T-helper 1 cell treated with Interleukin-12 subunit alpha and Interleukin-12 subunit beta and Interleukin-4 antibody, amounts not matched to agents 30 μg/mL and 1 μg/mL, for 36 hours (primary cell): ENCODE measurements at regions not wholly inside any gene's neighbourhood (a gene's known extent, or its start where the extent isn't known, plus 50 kb on each side); places are given as distances from the start of the nearest gene placed in this dataset.
"Not testable (repeated sequence)": the region's sequence is repeated elsewhere in the genome, so short reads cannot be mapped to it uniquely, and the experiment has no call there.

Experiments
- H3K27ac Mint-ChIP-seq: one replicate; pipeline ENCODE4 v1.8.0; 2021; ENCODE audit warnings: mild to moderate bottlenecking, mixed read lengths
- H3K27me3 Mint-ChIP-seq: one replicate; pipeline ENCODE4 v1.8.0; 2021; ENCODE audit warnings: low read depth, mixed read lengths
- H3K36me3 Mint-ChIP-seq: one replicate; pipeline ENCODE4 v1.8.0; 2021; ENCODE audit warnings: low read depth, mixed read lengths
- H3K4me1 Mint-ChIP-seq: one replicate; pipeline ENCODE4 v1.8.0; 2021; ENCODE audit warnings: low read depth, mixed read lengths
- H3K4me3 Mint-ChIP-seq: one replicate; pipeline ENCODE4 v1.8.0; 2021; ENCODE audit warnings: mild to moderate bottlenecking, moderate library complexity, mixed read lengths
- H3K9me3 Mint-ChIP-seq: one replicate; pipeline ENCODE4 v1.8.0; 2021; ENCODE audit warnings: mixed read lengths

DNA sequence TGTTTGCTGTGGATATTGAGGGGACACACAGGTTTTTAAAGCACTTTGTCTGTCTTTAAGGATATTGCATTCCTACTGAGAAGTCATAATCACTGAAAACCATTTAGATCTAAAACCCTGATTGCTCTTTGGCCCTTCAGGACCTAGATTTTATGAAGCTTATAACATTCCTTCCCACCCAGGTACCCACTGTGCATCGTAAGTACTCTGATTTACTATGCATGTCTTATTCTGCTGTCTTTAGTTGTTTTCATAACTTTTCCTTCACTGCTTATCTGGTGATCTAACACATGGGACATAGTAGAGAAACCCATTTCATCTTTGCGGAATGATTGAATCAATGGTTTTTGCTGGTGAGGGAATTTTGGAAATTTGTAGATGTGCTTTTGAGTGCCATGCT lies 247.0 kb upstream of the RARB start:
- Mint-ChIP-seq H3K27me3 (no peaks in the 10 kb centered on the region), H3K4me1 (no peaks in the 10 kb centered on the region), H3K9me3 (peaks cover 7% of the 10 kb centered on the region), H3K36me3 (no peaks in the 10 kb centered on the region), H3K4me3 (no peak overlapping the region), H3K27ac (no peak overlapping the region)

GRCh38 chr3:25182794-25183193 lies 245.3 kb upstream of the RARB start:
- Mint-ChIP-seq H3K4me1 (no peaks in the 10 kb centered on the region), H3K4me3 (no peak overlapping the region), H3K36me3 (no peaks in the 10 kb centered on the region), H3K27me3 (no peaks in the 10 kb centered on the region), H3K27ac (no peak overlapping the region), H3K9me3 (peaks cover 7% of the 10 kb centered on the region)

DNA sequence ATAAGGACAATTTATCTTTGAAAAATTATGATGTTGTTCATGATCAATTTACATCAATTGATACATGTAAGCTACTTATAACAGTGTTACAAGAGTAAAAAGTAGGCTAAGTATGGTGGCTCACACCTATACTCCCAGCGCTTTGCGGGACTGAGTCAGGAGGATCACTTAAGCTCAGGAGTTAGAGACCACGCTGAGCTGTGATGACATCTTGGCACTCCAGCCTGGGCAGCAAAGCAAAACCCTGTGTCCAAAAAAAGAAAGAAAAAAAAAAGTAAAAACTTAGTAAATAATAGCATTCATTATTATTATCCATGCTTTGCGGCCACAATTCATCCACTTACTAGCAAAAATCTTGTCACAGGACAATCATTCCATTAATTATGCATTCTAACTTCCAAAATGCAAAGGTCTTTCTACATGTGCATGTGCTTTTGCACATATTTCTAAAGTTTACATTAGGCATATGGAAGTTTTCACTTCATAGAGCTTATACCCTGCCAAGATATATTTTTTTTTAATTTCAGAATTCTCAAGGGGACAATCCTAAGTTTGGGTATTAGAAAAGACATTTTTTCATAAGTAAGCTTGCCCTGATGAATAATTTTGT lies 243.3 kb upstream of the RARB start:
- peaks cover 7% of the 10 kb centered on the region for H3K9me3 Mint-ChIP-seq
- H3K27me3 Mint-ChIP-seq = no peaks in the 10 kb centered on the region
- no peaks in the 10 kb centered on the region for H3K36me3 Mint-ChIP-seq
- H3K27ac Mint-ChIP-seq = no peak overlapping the region
- no peaks in the 10 kb centered on the region for H3K4me1 Mint-ChIP-seq
- no peak overlapping the region for H3K4me3 Mint-ChIP-seq

DNA sequence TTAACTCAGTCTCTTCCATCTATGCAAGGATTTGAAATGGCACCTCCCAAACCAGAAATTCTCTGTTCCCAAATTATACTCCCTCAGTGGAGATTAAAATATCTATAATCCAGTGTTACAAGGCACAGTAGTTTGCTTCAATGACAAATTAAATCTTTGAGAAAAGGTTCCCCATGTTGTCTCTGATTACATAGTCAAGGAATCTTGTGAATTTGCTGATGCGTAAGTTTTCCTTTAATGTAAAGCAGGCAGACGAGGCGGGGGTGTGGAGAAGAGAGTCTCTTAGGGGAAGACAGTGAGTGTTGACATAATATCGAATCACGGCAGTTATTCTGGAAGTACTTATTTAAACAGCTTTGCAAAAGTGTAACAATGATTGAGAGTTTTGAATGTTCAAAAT lies 236.4 kb upstream of the RARB start:
- Mint-ChIP-seq H3K27me3 (no peaks in the 10 kb centered on the region), H3K4me1 (no peaks in the 10 kb centered on the region), H3K4me3 (no peak overlapping the region), H3K36me3 (no peaks in the 10 kb centered on the region), H3K9me3 (no peaks in the 10 kb centered on the region), H3K27ac (no peak overlapping the region)

DNA sequence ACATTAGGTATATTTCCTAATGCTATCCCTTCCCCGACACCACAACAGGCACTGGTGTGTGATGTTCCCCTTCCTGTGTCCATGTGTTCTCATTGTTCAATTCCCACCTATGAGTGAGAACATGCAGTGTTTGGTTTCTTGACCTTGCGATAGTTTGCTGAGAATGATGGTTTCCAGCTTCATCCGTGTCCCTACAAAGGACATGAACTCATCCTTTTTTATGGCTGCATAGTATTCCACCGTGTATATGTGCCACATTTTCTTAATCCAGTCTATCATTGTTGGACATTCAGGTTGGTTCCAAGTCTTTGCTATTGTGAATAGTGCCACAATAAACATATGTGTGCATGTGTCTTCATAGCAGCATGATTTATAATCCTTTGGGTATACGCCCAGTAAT lies 228.5 kb upstream of the RARB start:
- not testable (repeated sequence) for H3K4me1 Mint-ChIP-seq, H3K4me3 Mint-ChIP-seq, H3K27me3 Mint-ChIP-seq, H3K27ac Mint-ChIP-seq, H3K36me3 Mint-ChIP-seq
- H3K9me3 Mint-ChIP-seq = peaks cover 38% of the 10 kb centered on the region

GRCh38 chr3:25212736-25213135 lies 215.3 kb upstream of the RARB start:
- Mint-ChIP-seq H3K27ac (no peak overlapping the region), H3K4me3 (no peak overlapping the region), H3K27me3 (no peaks in the 10 kb centered on the region), H3K36me3 (no peaks in the 10 kb centered on the region), H3K9me3 (peaks cover 9% of the 10 kb centered on the region), H3K4me1 (no peaks in the 10 kb centered on the region)

- no peaks in the 10 kb centered on the region for H3K36me3 Mint-ChIP-seq
- no peaks in the 10 kb centered on the region for H3K4me1 Mint-ChIP-seq
- H3K27ac Mint-ChIP-seq = no peak overlapping the region
- H3K4me3 Mint-ChIP-seq = no peak overlapping the region
- H3K9me3 Mint-ChIP-seq = peaks cover 2% of the 10 kb centered on the region
- H3K27me3 Mint-ChIP-seq = no peaks in the 10 kb centered on the region
Measured at GRCh38 chr3:25214034-25214433, 214.0 kb upstream of the RARB start.

- Mint-ChIP-seq H3K27ac (no peak overlapping the region), H3K4me1 (no peaks in the 10 kb centered on the region), H3K4me3 (no peak overlapping the region), H3K9me3 (no peaks in the 10 kb centered on the region), H3K36me3 (no peaks in the 10 kb centered on the region), H3K27me3 (no peaks in the 10 kb centered on the region)
Measured at GRCh38 chr3:25218362-25218761, 209.7 kb upstream of the RARB start.

DNA sequence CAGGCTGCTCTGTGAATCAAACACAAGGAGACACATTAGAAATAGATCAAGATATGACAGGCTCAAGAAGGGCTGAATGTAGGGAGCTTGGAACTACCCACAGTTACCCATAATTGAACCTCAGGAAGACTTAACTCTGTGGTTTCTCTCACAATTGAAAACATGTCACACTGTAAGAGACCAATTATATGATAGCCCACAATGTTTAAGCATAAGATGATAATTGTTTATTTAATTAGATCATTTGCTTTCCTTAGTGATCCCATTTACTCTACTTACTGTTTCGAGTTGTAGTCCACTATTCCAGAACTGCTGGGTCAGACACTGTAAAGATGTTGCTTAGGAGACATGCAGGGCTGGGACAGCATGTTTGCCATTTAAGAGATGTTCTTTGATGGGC lies 201.3 kb upstream of the RARB start:
- Mint-ChIP-seq H3K27ac (no peak overlapping the region), H3K36me3 (no peaks in the 10 kb centered on the region), H3K4me1 (no peaks in the 10 kb centered on the region), H3K27me3 (no peaks in the 10 kb centered on the region), H3K4me3 (no peak overlapping the region), H3K9me3 (no peaks in the 10 kb centered on the region)

DNA sequence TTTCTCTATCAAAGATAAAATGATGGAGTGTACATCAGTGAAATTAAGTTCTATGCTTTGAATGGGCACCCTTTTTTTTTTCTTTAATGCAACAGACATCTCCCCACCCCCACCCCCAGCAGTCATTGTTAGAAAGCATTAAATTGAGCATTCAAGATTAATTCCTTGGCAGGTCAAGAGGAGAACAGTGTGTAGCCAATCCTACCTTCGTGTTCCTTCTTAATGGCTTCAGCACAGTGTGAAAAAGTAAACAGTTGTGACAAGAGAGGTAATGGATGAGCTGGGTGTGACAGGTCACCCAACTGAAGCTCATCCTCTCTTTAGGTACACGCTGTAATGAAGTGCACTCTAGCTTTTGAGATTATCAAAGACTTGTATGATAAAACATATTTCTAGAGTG lies 198.5 kb upstream of the RARB start:
- H3K36me3 Mint-ChIP-seq = no peaks in the 10 kb centered on the region
- H3K27me3 Mint-ChIP-seq = no peaks in the 10 kb centered on the region
- H3K4me3 Mint-ChIP-seq = no peak overlapping the region
- no peak overlapping the region for H3K27ac Mint-ChIP-seq
- no peaks in the 10 kb centered on the region for H3K4me1 Mint-ChIP-seq
- no peaks in the 10 kb centered on the region for H3K9me3 Mint-ChIP-seq

- no peaks in the 10 kb centered on the region for H3K27me3 Mint-ChIP-seq
- H3K4me3 Mint-ChIP-seq = no peak overlapping the region
- no peaks in the 10 kb centered on the region for H3K9me3 Mint-ChIP-seq
- H3K4me1 Mint-ChIP-seq = no peaks in the 10 kb centered on the region
- no peak overlapping the region for H3K27ac Mint-ChIP-seq
- no peaks in the 10 kb centered on the region for H3K36me3 Mint-ChIP-seq
Measured at GRCh38 chr3:25235031-25235430, 193.0 kb upstream of the RARB start.

GRCh38 chr3:25235466-25235865 lies 192.6 kb upstream of the RARB start:
- Mint-ChIP-seq H3K4me1 (no peaks in the 10 kb centered on the region), H3K9me3 (no peaks in the 10 kb centered on the region), H3K27ac (no peak overlapping the region), H3K4me3 (no peak overlapping the region), H3K27me3 (no peaks in the 10 kb centered on the region), H3K36me3 (no peaks in the 10 kb centered on the region)

GRCh38 chr3:25237602-25238001 lies 190.5 kb upstream of the RARB start:
- Mint-ChIP-seq H3K4me1 (no peaks in the 10 kb centered on the region), H3K27me3 (no peaks in the 10 kb centered on the region), H3K36me3 (no peaks in the 10 kb centered on the region), H3K27ac (no peak overlapping the region), H3K9me3 (no peaks in the 10 kb centered on the region), H3K4me3 (no peak overlapping the region)

DNA sequence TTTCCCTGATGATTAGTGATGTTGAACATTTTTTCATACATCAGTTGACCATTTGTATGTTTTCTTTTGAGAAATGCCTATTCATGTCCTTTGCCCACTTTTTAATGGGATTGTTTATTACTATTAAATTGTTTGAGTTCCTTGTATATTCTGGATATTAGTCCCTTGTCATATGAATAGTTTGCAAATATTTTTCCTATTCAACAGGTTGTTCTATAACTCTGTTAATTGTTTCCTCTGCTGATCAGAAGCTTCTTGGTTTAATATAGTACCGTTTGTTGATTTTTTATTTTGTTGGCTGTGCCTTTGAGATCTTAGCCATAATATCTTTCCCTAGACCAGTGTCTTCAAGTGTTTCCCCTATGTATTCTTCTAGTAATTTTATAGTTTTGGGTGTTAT lies 189.0 kb upstream of the RARB start:
- Mint-ChIP-seq H3K27me3 (no peaks in the 10 kb centered on the region), H3K27ac (no peak overlapping the region), H3K4me3 (no peak overlapping the region), H3K4me1 (no peaks in the 10 kb centered on the region), H3K36me3 (no peaks in the 10 kb centered on the region), H3K9me3 (peaks cover 7% of the 10 kb centered on the region)

DNA sequence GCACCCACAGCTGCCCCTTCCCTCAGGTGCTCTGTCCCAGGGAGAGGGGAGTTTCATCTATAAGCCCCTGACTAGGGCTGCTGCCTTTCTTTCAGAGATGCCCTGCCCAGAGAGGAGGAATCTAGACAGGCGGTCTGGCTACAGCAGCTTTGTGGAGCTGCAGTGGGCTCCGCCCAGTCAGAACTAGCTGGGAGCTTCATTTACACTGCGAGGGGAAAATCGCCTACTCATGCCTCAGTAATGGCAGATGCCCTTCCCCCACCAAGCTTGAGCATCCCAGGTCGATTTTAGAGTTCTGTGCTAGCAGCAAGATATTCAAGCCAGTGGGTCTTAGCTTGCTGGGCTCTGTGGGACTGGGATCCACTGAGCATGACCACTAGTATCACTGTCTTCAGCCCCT lies 181.2 kb upstream of the RARB start:
- H3K27me3 Mint-ChIP-seq = no peaks in the 10 kb centered on the region
- H3K27ac Mint-ChIP-seq = no peak overlapping the region
- H3K9me3 Mint-ChIP-seq = peaks cover 48% of the 10 kb centered on the region
- no peak overlapping the region for H3K4me3 Mint-ChIP-seq
- no peaks in the 10 kb centered on the region for H3K4me1 Mint-ChIP-seq
- no peaks in the 10 kb centered on the region for H3K36me3 Mint-ChIP-seq

DNA sequence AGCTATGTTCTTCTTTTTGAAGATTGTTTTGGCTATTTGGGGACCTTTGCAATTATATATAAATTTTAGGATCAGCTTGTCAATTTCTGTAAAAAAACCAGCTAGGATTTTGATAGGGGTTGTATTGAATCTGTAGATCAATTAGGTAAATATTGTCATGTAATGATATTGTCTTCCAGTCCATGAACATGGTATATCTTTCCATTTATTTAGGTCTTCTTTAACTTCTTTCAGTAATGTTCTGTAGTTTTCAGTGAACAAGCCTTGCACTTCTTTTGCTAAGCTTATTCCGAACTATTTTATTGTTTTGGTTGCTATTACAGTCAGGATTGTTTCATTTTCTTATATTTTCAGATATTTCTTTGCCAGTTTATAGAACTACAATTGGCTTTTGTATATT lies 175.8 kb upstream of the RARB start:
- peaks cover 27% of the 10 kb centered on the region for H3K9me3 Mint-ChIP-seq
- no peaks in the 10 kb centered on the region for H3K36me3 Mint-ChIP-seq
- no peaks in the 10 kb centered on the region for H3K27me3 Mint-ChIP-seq
- H3K4me1 Mint-ChIP-seq = no peaks in the 10 kb centered on the region
- no peak overlapping the region for H3K4me3 Mint-ChIP-seq
- no peak overlapping the region for H3K27ac Mint-ChIP-seq
